DND-41 (cell line): ENCODE measurements at regions not wholly inside any gene's neighbourhood (a gene's known extent, or its start where the extent isn't known, plus 50 kb on each side); places are given as distances from the start of the nearest gene placed in this dataset.

ENCODE experiments used
- ATAC-seq: fragments of 200-7000 bp; cut with Tn5 transposase; 3 replicates; pipeline ENCODE4 v1.9.1; 2021; ENCODE audit warnings: low read depth; ENCODE audit not compliant: insufficient read depth
- DNase-seq: peaks from one replicate; pipeline ENCODE4 v3.0.0-alpha.2; 2020
- H2AFZ ChIP-seq: 2 replicates; pipeline ENCODE4 v1.6.0; 2012; ENCODE audit warnings: low read depth, low read length
- H3K27ac ChIP-seq: 2 replicates; pipeline ENCODE4 v1.5.1; 2012; ENCODE audit warnings: low read length, inconsistent platforms
- H3K27me3 ChIP-seq: fragments of 200-600 bp; sonication (generic); 2 replicates; pipeline ENCODE4 v1.6.0; 2012; ENCODE audit warnings: low read length, mild to moderate bottlenecking, inconsistent platforms; ENCODE audit not compliant: insufficient read depth, poor library complexity
- H3K36me3 ChIP-seq: 2 replicates; pipeline ENCODE4 v1.5.1; 2012; ENCODE audit warnings: low read length, inconsistent platforms; ENCODE audit not compliant: insufficient read depth
- H3K4me1 ChIP-seq: 2 replicates; pipeline ENCODE4 v1.5.1; 2012; ENCODE audit warnings: mild to moderate bottlenecking, low read length; ENCODE audit not compliant: insufficient read depth
- H3K4me2 ChIP-seq: 2 replicates; pipeline ENCODE4 v1.6.0; 2012; ENCODE audit warnings: mild to moderate bottlenecking, moderate library complexity, low read length, inconsistent platforms; ENCODE audit not compliant: insufficient read depth
- H3K4me3 ChIP-seq, 2 experiments: fragments of 200-600 bp in 1 of 2; shearing (Covaris generic) in 1 of 2; 2 replicates each; pipeline ENCODE4 v1.5.1; 2012 to 2016; ENCODE audit warnings: inconsistent platforms in 2 of 2, low read length in 2 of 2, mild to moderate bottlenecking in 2 of 2, low read depth in 1 of 2, moderate library complexity in 1 of 2
- H3K79me2 ChIP-seq: 2 replicates; pipeline ENCODE4 v1.6.0; 2012; ENCODE audit warnings: low read length, inconsistent platforms; ENCODE audit not compliant: insufficient read depth
- H3K9ac ChIP-seq: 2 replicates; pipeline ENCODE4 v1.6.0; 2012; ENCODE audit warnings: low read depth, mild to moderate bottlenecking, inconsistent platforms, low read length, moderate library complexity
- H3K9me3 ChIP-seq: 2 replicates; pipeline ENCODE4 v1.5.1; 2012; ENCODE audit warnings: low read length, moderate library complexity, mild to moderate bottlenecking, inconsistent platforms; ENCODE audit not compliant: insufficient read depth, severe bottlenecking
- H4K20me1 ChIP-seq: 2 replicates; pipeline ENCODE4 v1.6.0; 2012; ENCODE audit warnings: low read length; ENCODE audit not compliant: insufficient read depth
- CTCF ChIP-seq: IDR thresholded peaks from 2 replicates; pipeline ENCODE4 v1.5.1; 2012; ENCODE audit warnings: borderline replicate concordance, low read length, moderate library complexity, mild to moderate bottlenecking; ENCODE audit not compliant: poor library complexity, severe bottlenecking; ENCODE audit errors: extremely low read depth
- EZH2 ChIP-seq: IDR thresholded peaks from 3 replicates; pipeline ENCODE4 v1.6.1; 2012; ENCODE audit warnings: borderline replicate concordance, low read depth, mild to moderate bottlenecking, moderate library complexity, low read length, inconsistent platforms; ENCODE audit not compliant: severe bottlenecking

- no peaks in the 10 kb centered on the region for H3K36me3 ChIP-seq
- DNase-seq, result no peak
- ATAC-seq, result no peak
- H3K27me3 ChIP-seq, result peaks cover 3% of the 10 kb centered on the region
- no peak overlapping the region for H3K9ac ChIP-seq
- H4K20me1 ChIP-seq, result no peaks in the 10 kb centered on the region
- no peak overlapping the region for H3K4me2 ChIP-seq
- H3K27ac ChIP-seq, result no peak overlapping the region
- TF ChIP-seq EZH2, result no peak
- no peak for TF ChIP-seq CTCF
- H2AFZ ChIP-seq, result no peak overlapping the region
- no peaks in the 10 kb centered on the region for H3K9me3 ChIP-seq
- H3K4me3 ChIP-seq, result no peak overlapping the region
- H3K4me1 ChIP-seq, result no peaks in the 10 kb centered on the region
- H3K79me2 ChIP-seq, result no peaks in the 10 kb centered on the region
Measured at GRCh38 chr5:133894143-133894542, 74.3 kb downstream of the C5orf15 start.

GRCh38 chr5:133892774-133893173, 75.7 kb downstream of the C5orf15 start:
- H2AFZ ChIP-seq, result no peak overlapping the region
- H3K27me3 ChIP-seq, result peaks cover 3% of the 10 kb centered on the region
- no peak overlapping the region for H3K4me3 ChIP-seq
- no peaks in the 10 kb centered on the region for H3K36me3 ChIP-seq
- no peak for TF ChIP-seq CTCF
- no peak for TF ChIP-seq EZH2
- no peaks in the 10 kb centered on the region for H3K4me1 ChIP-seq
- no peak overlapping the region for H3K9ac ChIP-seq
- no peak overlapping the region for H3K27ac ChIP-seq
- H3K79me2 ChIP-seq, result no peaks in the 10 kb centered on the region
- no peak for ATAC-seq
- H3K4me2 ChIP-seq, result no peak overlapping the region
- H4K20me1 ChIP-seq, result no peaks in the 10 kb centered on the region
- no peak for DNase-seq
- H3K9me3 ChIP-seq, result no peaks in the 10 kb centered on the region

GRCh38 chr5:133892306-133892705, 76.1 kb downstream of the C5orf15 start:
- peaks cover 3% of the 10 kb centered on the region for H3K27me3 ChIP-seq
- no peak for TF ChIP-seq EZH2
- TF ChIP-seq CTCF, result no peak
- H3K4me3 ChIP-seq, result no peak overlapping the region
- no peak overlapping the region for H3K27ac ChIP-seq
- H3K79me2 ChIP-seq, result no peaks in the 10 kb centered on the region
- DNase-seq (no peak), ATAC-seq (no peak)
- H3K4me2 ChIP-seq, result no peak overlapping the region
- no peaks in the 10 kb centered on the region for H3K36me3 ChIP-seq
- H4K20me1 ChIP-seq, result no peaks in the 10 kb centered on the region
- H3K9ac ChIP-seq, result no peak overlapping the region
- H3K9me3 ChIP-seq, result no peaks in the 10 kb centered on the region
- H2AFZ ChIP-seq, result no peak overlapping the region
- H3K4me1 ChIP-seq, result no peaks in the 10 kb centered on the region

- ATAC-seq (no peak), DNase-seq (no peak)
- Histone ChIP-seq H3K9ac (no peak overlapping the region), H3K27ac (no peak overlapping the region), H3K9me3 (no peaks in the 10 kb centered on the region), H3K4me1 (no peaks in the 10 kb centered on the region), H3K4me3 (no peak overlapping the region), H3K36me3 (no peaks in the 10 kb centered on the region), H3K4me2 (no peak overlapping the region), H3K79me2 (no peaks in the 10 kb centered on the region), H3K27me3 (peaks cover 3% of the 10 kb centered on the region), H4K20me1 (no peaks in the 10 kb centered on the region), H2AFZ (no peak overlapping the region)
- TF ChIP-seq CTCF, result no peak
- no peak for TF ChIP-seq EZH2
Measured at GRCh38 chr5:133891390-133891789, 77.0 kb downstream of the C5orf15 start.
